ENCODE measurements at regions not wholly inside any gene's neighbourhood (a gene's known extent, or its start where the extent isn't known, plus 50 kb on each side); places are given as distances from the start of the nearest gene placed in this dataset.

DNA sequence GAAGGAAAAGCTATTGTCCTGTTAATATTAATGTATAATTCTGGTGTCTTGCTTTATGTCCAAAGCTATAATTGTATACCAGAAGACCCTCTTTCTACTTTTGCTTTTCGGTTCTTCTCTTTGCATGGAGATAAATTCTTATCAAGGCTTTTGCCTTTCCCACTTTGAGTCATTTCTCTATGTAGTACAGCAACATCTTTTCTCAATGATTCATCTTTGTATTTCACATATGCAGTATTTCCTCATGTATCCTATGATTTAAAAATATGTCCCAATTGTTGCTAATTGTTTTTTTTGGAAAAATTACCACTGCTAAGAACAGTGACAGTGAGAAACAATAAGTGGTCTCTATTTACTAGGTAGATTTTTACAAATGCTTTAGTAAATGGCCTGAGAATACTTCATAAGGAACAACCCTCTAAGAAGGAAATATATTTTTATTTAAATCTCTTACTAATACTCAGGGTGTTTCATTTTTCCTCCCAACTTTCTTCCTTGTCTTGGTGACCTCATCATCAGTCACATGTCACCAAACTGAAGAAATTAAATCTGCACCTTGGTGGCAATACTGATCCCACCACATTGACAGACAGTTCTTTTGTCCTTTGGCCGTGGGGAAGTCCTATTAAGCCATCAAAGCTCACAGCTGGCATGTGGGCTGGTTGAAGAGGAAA, 290.6 kb downstream of the SATB1 start:
- TF ChIP-seq CTCF (conservative IDR thresholded peaks at IDR 0.05; ENCODE audit: low read length), result no peak
- TF ChIP-seq EZH2phosphoT487 (IDR thresholded peaks at IDR 0.05; ENCODE audit: borderline replicate concordance, low read depth, low read length), result no peak
